Mammary epithelial cell (primary cell): ENCODE measurements at regions not wholly inside any gene's neighbourhood (a gene's known extent, or its start where the extent isn't known, plus 50 kb on each side); places are given as distances from the start of the nearest gene placed in this dataset.

Source experiments
- CTCF ChIP-seq, 2 donors: IDR thresholded peaks in 1 of 2; conservative IDR thresholded peaks in 1 of 2; 2 replicates each; pipeline ENCODE4 v1.5.1; 2011 to 2012; ENCODE audit warnings: inconsistent platforms in 2 of 2, low read length in 2 of 2, mild to moderate bottlenecking in 2 of 2, control low read depth in 1 of 2, low read depth in 1 of 2; ENCODE audit not compliant: insufficient read depth in 1 of 2; ENCODE audit errors: extremely low read depth in 1 of 2
- EZH2 ChIP-seq: IDR thresholded peaks from 2 replicates; pipeline ENCODE4 v1.6.1; 2012; ENCODE audit warnings: low read length, inconsistent platforms, borderline replicate concordance

GRCh38 chr1:60791226-60791625 lies 291.1 kb upstream of the NFIA start:
- TF ChIP-seq CTCF (conservative IDR thresholded peaks at IDR 0.05 in 1 of 2, IDR thresholded peaks at IDR 0.05 in 1 of 2; ENCODE audit: extremely low read depth in 1 of 2, insufficient read depth in 1 of 2, low read depth in 1 of 2, low read length in 2 of 2), result no peak
- no peak for TF ChIP-seq EZH2
